HT-29 (cell line): ENCODE measurements at regions not wholly inside any gene's neighbourhood (a gene's known extent, or its start where the extent isn't known, plus 50 kb on each side); places are given as distances from the start of the nearest gene placed in this dataset.
A peak's percentile ranks its signal among the peaks of the same experiment; 100 is the strongest.
"Not testable (repeated sequence)": the region's sequence is repeated elsewhere in the genome, so short reads cannot be mapped to it uniquely, and the experiment has no call there.

Experiments
- DNase-seq: peaks from one replicate; pipeline ENCODE4 v3.0.0-alpha.2; 2015; ENCODE audit warnings: low spot score

- peak; percentile 51 for DNase-seq
These were observed 181.4 kb downstream of the SMAD6 start for GRCh38 chr15:66883284-66883911.

- DNase-seq: no peak
These were observed 181.2 kb upstream of the SMAD3 start for GRCh38 chr15:66884115-66884622.

DNA sequence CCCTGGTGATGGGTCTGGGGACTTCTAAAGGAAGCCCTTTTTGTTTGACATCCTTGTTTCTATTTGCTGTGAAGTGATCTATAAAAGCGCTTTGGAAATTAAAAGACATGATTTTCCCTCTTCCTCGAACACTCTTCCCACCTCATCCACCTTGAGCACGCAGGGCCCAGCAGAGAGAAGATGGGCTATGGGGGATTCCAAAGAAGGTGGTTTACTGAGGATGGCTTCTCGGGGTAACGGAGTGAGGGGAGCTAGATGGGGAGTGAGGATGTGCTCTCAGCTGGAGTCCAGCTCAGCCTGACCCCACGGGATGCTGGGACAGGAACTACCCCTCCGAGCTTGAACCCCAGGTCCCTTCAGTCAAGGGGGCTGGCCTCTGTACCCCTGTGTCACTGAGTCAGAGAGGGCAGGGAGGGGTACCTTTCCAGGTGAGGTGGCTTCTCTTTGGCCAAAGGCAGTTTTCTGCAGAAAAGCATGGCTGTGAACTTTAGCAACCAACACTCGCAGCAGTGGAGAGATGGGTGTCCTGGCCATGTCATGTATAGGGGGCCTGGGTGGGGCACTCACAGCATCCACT lies 180.7 kb upstream of the SMAD3 start:
- no peak for DNase-seq

DNA sequence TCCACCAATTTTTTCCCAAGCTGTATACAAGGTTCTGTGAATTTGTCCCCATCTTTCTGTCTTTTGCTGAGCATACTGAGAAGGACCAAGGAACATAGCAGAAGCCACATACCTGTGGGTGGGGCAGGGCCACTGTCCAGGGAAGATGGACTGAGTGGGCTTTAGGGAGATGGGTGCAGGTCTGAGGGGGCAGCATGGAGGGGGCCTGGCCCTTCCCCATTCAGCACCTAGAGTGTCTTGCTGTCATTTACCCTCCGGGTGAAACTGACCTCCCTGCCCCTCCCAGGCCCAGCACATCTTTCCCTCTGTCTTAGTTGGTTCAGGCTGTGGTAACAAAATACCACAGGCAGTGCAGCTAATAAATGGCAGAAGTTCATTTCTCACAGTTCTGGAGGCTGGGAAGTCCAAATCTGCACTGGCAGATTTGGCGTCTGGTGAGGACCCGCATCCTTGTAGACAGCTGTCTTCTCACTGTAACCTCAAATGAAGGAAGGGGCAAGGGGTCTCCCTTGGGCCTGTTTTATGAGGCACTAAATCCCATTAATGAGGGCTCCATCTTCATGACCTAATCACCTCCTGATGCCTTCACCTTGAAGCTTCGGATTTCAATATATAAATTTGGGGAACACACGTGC lies 180.0 kb upstream of the SMAD3 start:
- DNase-seq: no peak

GRCh38 chr15:66886241-66886675 lies 179.1 kb upstream of the SMAD3 start:
- DNase-seq: no peak

GRCh38 chr15:66886686-66887273 lies 178.6 kb upstream of the SMAD3 start:
- no peak for DNase-seq

DNA sequence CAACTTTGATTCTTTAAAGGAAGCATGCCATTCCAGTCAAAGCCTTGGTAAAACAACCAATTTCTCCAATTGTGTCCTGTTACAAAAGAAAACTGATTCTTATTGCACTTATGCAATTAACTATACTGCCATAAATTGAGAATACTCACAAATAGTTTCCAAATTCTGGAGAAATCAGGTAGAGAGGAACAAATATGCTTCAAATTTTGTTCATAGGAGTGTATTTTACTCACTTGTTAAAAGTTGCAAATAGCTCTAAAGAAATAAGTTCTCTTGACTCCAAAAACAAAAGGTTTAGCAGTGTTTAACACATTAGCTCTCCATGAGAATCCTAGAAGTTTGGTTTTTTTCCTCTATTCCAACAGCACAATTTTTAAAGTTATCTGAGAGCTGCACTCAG lies 176.1 kb upstream of the SMAD3 start:
- DNase-seq: not testable (repeated sequence)

- no peak for DNase-seq
These were observed 173.6 kb upstream of the SMAD3 start for GRCh38 chr15:66891776-66892175.

DNA sequence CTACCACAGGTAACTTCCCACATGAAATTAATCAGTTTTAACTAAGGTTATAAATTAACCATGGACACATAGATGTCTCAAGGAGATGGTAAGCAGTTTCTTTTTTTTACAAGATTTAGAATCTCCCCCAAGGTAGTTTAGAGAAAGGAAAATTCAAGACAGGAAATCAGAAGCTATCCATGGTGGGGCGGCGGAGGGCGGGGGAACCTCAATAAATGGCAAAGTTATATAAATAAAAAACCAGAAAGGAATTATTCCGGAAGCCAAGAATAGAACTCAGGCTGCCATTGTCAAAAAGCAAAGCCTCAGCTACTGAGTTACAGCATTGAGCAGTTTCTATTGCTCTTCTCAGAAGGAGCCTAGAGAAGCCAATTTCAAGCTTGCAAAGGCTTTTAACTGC lies 172.1 kb upstream of the SMAD3 start:
- no peak for DNase-seq

GRCh38 chr15:66894363-66894762 lies 171.0 kb upstream of the SMAD3 start:
- DNase-seq: no peak

DNA sequence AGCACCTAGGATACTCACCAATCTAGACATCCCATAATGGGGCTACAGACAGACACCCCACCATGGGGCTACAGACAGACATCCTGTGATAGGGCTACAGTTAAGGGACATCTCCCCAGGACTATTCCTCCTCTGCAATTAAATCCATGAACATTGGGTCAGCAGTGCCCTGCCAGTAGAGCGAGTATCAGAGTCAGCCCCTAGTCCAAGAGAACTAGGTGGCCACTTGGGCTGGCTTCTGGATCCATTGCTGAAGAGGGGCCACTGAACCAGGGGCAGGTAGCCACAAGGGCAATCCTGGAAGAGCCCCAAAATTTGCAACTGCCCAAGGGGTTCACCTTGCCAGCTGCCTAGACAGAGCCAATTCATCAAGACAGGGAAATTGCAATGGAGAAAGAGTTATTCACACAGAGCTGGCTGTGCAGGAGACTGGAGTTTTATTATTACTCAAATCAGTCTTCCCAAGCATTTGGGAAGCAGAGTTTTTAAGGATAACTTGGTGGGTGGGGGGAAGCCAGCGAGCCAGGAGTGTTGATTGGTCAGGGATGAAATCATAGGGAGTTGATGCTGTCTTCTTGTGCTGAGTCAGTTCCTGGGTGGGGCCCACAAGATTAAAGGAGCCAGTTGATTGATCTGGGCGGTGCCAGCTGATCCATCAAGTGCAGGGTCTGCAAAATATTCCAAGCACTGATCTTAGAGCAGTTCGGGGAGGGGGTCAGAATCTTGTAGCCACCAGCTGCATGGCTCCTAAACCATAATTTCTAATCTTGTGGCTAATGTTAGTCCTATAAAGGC lies 170.2 kb upstream of the SMAD3 start:
- DNase-seq: no peak

DNA sequence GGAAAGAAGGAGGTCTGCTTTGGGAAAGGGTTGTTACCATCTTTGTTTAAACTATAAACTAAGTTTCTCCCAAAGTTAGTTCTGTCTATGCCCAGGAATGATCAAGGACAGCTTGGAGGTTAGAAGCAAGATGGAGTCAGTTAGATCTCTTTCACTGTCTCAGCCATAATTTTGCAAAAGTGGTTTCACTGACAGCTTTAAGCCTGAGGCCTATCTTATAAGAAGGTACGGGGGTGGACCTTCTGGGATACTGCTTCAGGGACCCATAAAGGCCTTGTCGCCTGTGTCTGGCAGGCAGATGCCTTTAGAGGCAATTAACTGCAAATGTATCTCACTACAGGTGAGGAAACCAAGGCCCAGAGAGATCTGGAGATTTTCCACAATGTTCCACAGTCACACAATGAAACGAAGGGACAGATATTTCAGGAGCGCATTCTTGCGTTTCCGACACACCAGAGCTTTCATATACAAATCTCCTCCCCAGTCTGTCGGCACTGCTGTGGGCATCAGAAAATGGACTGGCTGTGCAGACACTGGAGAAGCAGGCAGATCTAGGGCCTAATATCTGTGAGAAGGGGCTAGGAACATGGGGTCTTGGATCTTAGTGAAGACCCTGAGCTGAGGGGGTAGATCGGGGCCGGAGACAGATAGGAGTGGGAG lies 169.5 kb upstream of the SMAD3 start:
- no peak for DNase-seq

- DNase-seq: no peak
These were observed 168.8 kb upstream of the SMAD3 start for GRCh38 chr15:66896611-66897010.

DNA sequence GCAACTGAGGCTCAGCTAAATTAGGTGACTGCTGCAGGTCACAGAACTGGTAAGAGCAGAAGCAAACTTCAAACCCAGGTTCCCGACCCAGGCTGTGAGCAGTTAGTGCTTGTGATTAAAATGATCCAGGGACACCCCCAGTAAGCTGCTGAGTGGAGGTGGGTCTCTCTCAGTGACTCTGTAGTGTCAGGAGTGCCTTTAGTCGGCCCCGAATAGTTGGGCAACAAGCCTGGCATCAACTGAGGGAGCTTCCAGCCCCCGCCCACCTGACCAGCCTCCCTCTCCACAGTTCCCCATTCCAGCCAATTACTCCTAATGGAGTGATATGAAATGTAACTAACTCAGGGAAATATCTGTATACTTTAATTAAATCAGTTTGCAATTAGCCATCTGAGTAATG lies 168.0 kb upstream of the SMAD3 start:
- DNase-seq: no peak

GRCh38 chr15:66897971-66898370 lies 167.4 kb upstream of the SMAD3 start:
- no peak for DNase-seq

GRCh38 chr15:66898656-66899386 lies 166.6 kb upstream of the SMAD3 start:
- DNase-seq: no peak

- no peak for DNase-seq
These were observed 165.6 kb upstream of the SMAD3 start for GRCh38 chr15:66899555-66900350.

GRCh38 chr15:66900586-66901310 lies 164.7 kb upstream of the SMAD3 start:
- DNase-seq: no peak
